ENCODE measurements at regions not wholly inside any gene's neighbourhood (a gene's known extent, or its start where the extent isn't known, plus 50 kb on each side); places are given as distances from the start of the nearest gene placed in this dataset.
A peak's percentile ranks its signal among the peaks of the same experiment; 100 is the strongest.

GRCh38 chr4:29521281-29521680 lies 1198.9 kb upstream of the PCDH7 start:
- DNase-seq (ENCODE audit: low read depth) = no peak

- peak; percentile 7 for DNase-seq (ENCODE audit: low read depth)
Observed at GRCh38 chr4:29536745-29537144, 1183.4 kb upstream of the PCDH7 start.

- DNase-seq (ENCODE audit: low read depth) = no peak
Observed at GRCh38 chr4:29538889-29539646, 1181.1 kb upstream of the PCDH7 start.

- no peak for DNase-seq (ENCODE audit: low read depth)
Observed at GRCh38 chr4:29540439-29541102, 1179.6 kb upstream of the PCDH7 start.

GRCh38 chr4:29541757-29542156 lies 1178.4 kb upstream of the PCDH7 start:
- DNase-seq (ENCODE audit: low read depth) = no peak

GRCh38 chr4:29549342-29549741 lies 1170.8 kb upstream of the PCDH7 start:
- no peak for DNase-seq (ENCODE audit: low read depth)

GRCh38 chr4:29551821-29552220 lies 1168.3 kb upstream of the PCDH7 start:
- DNase-seq (ENCODE audit: low read depth) = no peak

GRCh38 chr4:29553846-29554245 lies 1166.3 kb upstream of the PCDH7 start:
- peak; percentile 70 for DNase-seq (ENCODE audit: low read depth)

GRCh38 chr4:29558789-29559188 lies 1161.4 kb upstream of the PCDH7 start:
- DNase-seq (ENCODE audit: low read depth) = no peak

- no peak for DNase-seq (ENCODE audit: low read depth)
Observed at GRCh38 chr4:29559286-29559685, 1160.9 kb upstream of the PCDH7 start.

- DNase-seq (ENCODE audit: low read depth) = peak; percentile 31
Observed at GRCh38 chr4:29560452-29560851, 1159.7 kb upstream of the PCDH7 start.

GRCh38 chr4:29565256-29565655 lies 1154.9 kb upstream of the PCDH7 start:
- peak; percentile 17 for DNase-seq (ENCODE audit: low read depth)

- no peak for DNase-seq (ENCODE audit: low read depth)
Observed at GRCh38 chr4:29566371-29566770, 1153.8 kb upstream of the PCDH7 start.

GRCh38 chr4:29571322-29571721 lies 1148.8 kb upstream of the PCDH7 start:
- no peak for DNase-seq (ENCODE audit: low read depth)

- no peak for DNase-seq (ENCODE audit: low read depth)
Observed at GRCh38 chr4:29578329-29578728, 1141.8 kb upstream of the PCDH7 start.

- DNase-seq (ENCODE audit: low read depth) = peak; percentile 18
Observed at GRCh38 chr4:29581457-29581856, 1138.7 kb upstream of the PCDH7 start.

- no peak for DNase-seq (ENCODE audit: low read depth)
Observed at GRCh38 chr4:29588617-29589016, 1131.6 kb upstream of the PCDH7 start.

- DNase-seq (ENCODE audit: low read depth) = no peak
Observed at GRCh38 chr4:29596228-29596627, 1123.9 kb upstream of the PCDH7 start.

- no peak for DNase-seq (ENCODE audit: low read depth)
Observed at GRCh38 chr4:29619168-29619567, 1101.0 kb upstream of the PCDH7 start.

- no peak for DNase-seq (ENCODE audit: low read depth)
Observed at GRCh38 chr4:29632199-29632598, 1088.0 kb upstream of the PCDH7 start.

GRCh38 chr4:29636961-29637360 lies 1083.2 kb upstream of the PCDH7 start:
- DNase-seq (ENCODE audit: low read depth) = no peak

- DNase-seq (ENCODE audit: low read depth) = no peak
Observed at GRCh38 chr4:29653221-29653620, 1066.9 kb upstream of the PCDH7 start.

- DNase-seq (ENCODE audit: low read depth) = no peak
Observed at GRCh38 chr4:29680644-29681043, 1039.5 kb upstream of the PCDH7 start.
